OCI-LY3 (cell line): ENCODE measurements at regions not wholly inside any gene's neighbourhood (a gene's known extent, or its start where the extent isn't known, plus 50 kb on each side); places are given as distances from the start of the nearest gene placed in this dataset.

Experiments
- CTCF ChIP-seq: fragments of 200-600, 300-600 bp; sonication (generic); IDR thresholded peaks from 2 replicates; pipeline ENCODE4 v1.5.1; 2014; ENCODE audit warnings: antibody characterized with exemption, low read length, low read depth
- EZH2phosphoT487 ChIP-seq: fragments of 200-600 bp; shearing (Covaris generic); IDR thresholded peaks from 2 replicates; pipeline ENCODE4 v1.6.1; 2018; ENCODE audit warnings: antibody characterized with exemption, mixed run types, low read depth

GRCh38 chr14:65213316-65213715, 111.0 kb upstream of the MAX start:
- TF ChIP-seq CTCF: no peak
- TF ChIP-seq EZH2phosphoT487: no peak
